ENCODE measurements at regions not wholly inside any gene's neighbourhood (a gene's known extent, or its start where the extent isn't known, plus 50 kb on each side); places are given as distances from the start of the nearest gene placed in this dataset.

DNA sequence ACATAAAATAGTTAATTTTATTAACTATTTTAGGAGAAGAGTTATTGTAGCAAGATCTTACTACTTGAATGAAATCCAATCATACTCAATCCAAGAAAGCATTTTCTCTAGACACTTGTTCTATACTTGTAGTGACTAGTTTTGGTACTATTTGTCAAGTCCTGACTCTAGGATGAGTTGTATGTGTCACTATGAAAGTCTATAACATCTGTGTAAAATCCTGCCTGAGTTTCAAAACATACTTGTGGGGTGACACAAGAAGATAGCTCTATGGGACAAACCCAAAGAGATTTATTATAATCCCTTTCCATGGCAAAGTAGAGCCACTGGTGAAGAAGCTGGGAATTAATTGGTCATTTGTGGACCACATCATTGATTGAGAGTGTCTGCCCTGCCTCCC lies 1042.2 kb upstream of the ADGRL4 start:
- DNase-seq (ENCODE audit: low read depth) = no peak
- Histone ChIP-seq H3K36me3 (ENCODE audit: control insufficient read depth, insufficient read depth, low read length, severe bottlenecking) (no peaks in the 10 kb centered on the region), H3K4me1 (ENCODE audit: control insufficient read depth, insufficient read depth, low read length) (no peaks in the 10 kb centered on the region), H3K9me3 (ENCODE audit: control insufficient read depth, low read length) (no peaks in the 10 kb centered on the region), H3K4me3 (ENCODE audit: low read length) (no peak overlapping the region), H3K27me3 (replicated peaks; ENCODE audit: control insufficient read depth, insufficient read depth, low read length) (no peaks in the 10 kb centered on the region), H3K9ac (ENCODE audit: low read length) (no peak overlapping the region)

DNA sequence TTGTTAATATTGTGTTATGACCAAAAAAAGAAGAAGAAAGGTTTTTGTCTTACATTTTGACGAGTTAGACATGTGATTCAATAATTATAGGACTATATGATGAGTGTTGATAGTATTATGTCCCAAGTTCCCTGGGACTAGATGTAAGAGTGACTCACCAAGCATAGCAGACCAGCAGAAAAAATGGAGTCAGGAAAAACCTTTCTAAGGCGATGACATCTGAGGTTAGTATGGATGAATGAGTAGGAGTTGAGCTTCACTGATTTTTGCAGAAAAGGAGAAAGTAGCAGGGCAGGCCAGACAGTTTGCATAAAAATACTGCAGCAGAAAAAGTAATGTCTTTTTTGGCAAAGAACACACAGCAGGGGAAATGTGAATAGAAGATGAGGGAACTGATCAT lies 1041.3 kb upstream of the ADGRL4 start:
- Histone ChIP-seq H3K27me3 (replicated peaks; ENCODE audit: control insufficient read depth, insufficient read depth, low read length) (no peaks in the 10 kb centered on the region), H3K9ac (ENCODE audit: low read length) (no peak overlapping the region), H3K4me3 (ENCODE audit: low read length) (no peak overlapping the region), H3K4me1 (ENCODE audit: control insufficient read depth, insufficient read depth, low read length) (no peaks in the 10 kb centered on the region), H3K9me3 (ENCODE audit: control insufficient read depth, low read length) (no peaks in the 10 kb centered on the region), H3K36me3 (ENCODE audit: control insufficient read depth, insufficient read depth, low read length, severe bottlenecking) (no peaks in the 10 kb centered on the region)
- no peak for DNase-seq (ENCODE audit: low read depth)

DNA sequence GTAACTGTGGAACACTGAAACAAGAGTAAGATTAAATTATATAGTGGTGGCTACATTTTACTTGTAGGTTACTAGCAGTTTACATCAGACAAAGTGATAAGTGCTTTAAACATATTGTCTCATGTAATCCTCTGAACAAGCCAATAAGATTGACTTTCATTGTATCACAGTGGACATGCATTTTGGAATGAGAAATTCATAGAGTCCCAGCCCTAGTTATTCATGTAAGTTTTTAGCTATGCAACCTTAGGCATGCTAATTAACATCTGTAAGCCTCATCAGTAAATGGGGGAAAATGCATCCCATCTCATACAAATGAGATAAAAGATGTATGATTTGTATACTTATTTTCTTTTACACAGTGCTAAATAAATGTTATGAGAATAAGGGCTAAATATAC lies 1038.1 kb upstream of the ADGRL4 start:
- no peaks in the 10 kb centered on the region for H3K4me1 ChIP-seq (ENCODE audit: control insufficient read depth, insufficient read depth, low read length)
- no peak for DNase-seq (ENCODE audit: low read depth)
- no peak overlapping the region for H3K9ac ChIP-seq (ENCODE audit: low read length)
- H3K36me3 ChIP-seq (ENCODE audit: control insufficient read depth, insufficient read depth, low read length, severe bottlenecking) = no peaks in the 10 kb centered on the region
- no peak overlapping the region for H3K4me3 ChIP-seq (ENCODE audit: low read length)
- H3K27me3 ChIP-seq (replicated peaks; ENCODE audit: control insufficient read depth, insufficient read depth, low read length) = no peaks in the 10 kb centered on the region
- no peaks in the 10 kb centered on the region for H3K9me3 ChIP-seq (ENCODE audit: control insufficient read depth, low read length)

DNA sequence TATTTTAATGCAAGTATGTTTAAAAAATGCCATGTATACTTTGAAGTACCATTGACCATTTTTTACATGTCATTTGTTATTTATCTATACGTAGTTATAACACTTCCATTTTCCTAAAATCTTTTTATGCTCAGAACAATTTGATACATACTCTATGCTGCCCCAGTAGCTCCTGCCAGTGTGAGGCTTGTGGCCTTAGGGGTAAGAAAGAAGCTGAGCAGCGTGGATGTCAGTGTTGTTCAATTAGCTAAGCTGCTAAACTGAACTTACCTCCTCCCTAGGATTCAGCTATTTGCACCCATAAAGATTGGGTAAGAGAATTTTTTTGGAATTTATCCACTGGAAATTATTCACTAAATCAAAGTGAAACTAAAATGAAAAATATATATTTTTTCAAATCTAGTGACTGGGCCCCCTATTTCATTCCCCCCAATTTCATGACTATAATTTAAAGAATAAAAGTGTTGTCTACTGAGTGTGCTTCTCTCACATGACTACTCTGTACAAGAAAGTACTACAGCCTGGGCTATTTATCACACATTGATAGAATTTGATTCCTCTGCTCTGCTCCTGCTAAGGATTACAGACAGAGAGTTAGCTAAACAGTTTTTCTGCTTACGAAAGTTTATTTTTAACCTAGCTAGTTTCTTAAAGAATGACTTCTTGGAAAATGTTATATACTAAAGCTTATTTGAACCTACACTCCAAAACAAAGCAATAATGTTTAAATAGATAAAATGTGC lies 1030.3 kb upstream of the ADGRL4 start:
- DNase-seq (ENCODE audit: low read depth) = peak; percentile 16
- no peak overlapping the region for H3K9ac ChIP-seq (ENCODE audit: low read length)
- no peaks in the 10 kb centered on the region for H3K36me3 ChIP-seq (ENCODE audit: control insufficient read depth, insufficient read depth, low read length, severe bottlenecking)
- no peaks in the 10 kb centered on the region for H3K27me3 ChIP-seq (replicated peaks; ENCODE audit: control insufficient read depth, insufficient read depth, low read length)
- H3K4me1 ChIP-seq (ENCODE audit: control insufficient read depth, insufficient read depth, low read length) = peaks cover 8% of the 10 kb centered on the region
- H3K4me3 ChIP-seq (ENCODE audit: low read length) = peak overlapping the region; percentile 37
- no peaks in the 10 kb centered on the region for H3K9me3 ChIP-seq (ENCODE audit: control insufficient read depth, low read length)

DNA sequence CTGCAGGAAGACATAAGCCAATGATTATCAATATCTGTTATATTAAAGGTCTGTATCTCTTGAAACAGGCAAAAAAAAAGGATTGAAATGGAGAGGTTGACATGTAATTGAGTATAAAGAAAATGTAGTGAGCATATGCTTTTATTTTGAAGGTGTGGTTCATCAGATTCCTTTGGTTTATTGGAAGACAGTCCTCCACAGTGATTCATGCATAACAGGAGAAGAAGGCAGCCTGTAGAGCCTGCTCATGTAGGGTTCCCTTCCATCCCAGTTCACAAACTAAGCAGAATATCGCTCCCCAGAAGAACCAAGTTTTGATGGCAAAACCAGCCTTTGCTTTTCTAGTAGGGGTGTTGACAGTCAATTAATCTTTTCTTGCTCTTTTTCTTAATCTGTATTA lies 1016.8 kb upstream of the ADGRL4 start:
- Histone ChIP-seq H3K9ac (ENCODE audit: low read length) (no peak overlapping the region), H3K4me3 (ENCODE audit: low read length) (no peak overlapping the region), H3K4me1 (ENCODE audit: control insufficient read depth, insufficient read depth, low read length) (no peaks in the 10 kb centered on the region), H3K9me3 (ENCODE audit: control insufficient read depth, low read length) (no peaks in the 10 kb centered on the region), H3K36me3 (ENCODE audit: control insufficient read depth, insufficient read depth, low read length, severe bottlenecking) (no peaks in the 10 kb centered on the region), H3K27me3 (replicated peaks; ENCODE audit: control insufficient read depth, insufficient read depth, low read length) (no peaks in the 10 kb centered on the region)
- DNase-seq (ENCODE audit: low read depth) = no peak

DNA sequence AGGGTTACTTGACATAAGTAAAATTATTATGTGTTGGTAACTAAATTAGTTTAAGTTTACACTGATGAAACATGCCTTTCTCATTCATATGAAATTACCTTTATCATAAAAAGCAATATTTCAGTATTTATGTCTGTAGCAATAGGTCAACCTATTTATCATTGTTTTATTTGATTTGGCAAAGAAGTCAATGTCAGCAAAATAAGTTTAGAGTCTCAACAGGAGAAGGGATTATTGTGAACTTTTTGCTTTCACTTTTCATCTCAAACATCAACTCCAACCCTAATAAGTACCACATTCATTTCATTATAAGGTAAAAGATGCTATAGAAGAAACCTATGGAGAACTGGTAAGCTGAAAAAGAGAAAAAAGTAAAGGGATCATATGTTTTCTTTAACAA lies 1015.4 kb upstream of the ADGRL4 start:
- no peak overlapping the region for H3K4me3 ChIP-seq (ENCODE audit: low read length)
- no peak overlapping the region for H3K9ac ChIP-seq (ENCODE audit: low read length)
- no peaks in the 10 kb centered on the region for H3K4me1 ChIP-seq (ENCODE audit: control insufficient read depth, insufficient read depth, low read length)
- H3K36me3 ChIP-seq (ENCODE audit: control insufficient read depth, insufficient read depth, low read length, severe bottlenecking) = no peaks in the 10 kb centered on the region
- no peak for DNase-seq (ENCODE audit: low read depth)
- no peaks in the 10 kb centered on the region for H3K9me3 ChIP-seq (ENCODE audit: control insufficient read depth, low read length)
- H3K27me3 ChIP-seq (replicated peaks; ENCODE audit: control insufficient read depth, insufficient read depth, low read length) = no peaks in the 10 kb centered on the region

DNA sequence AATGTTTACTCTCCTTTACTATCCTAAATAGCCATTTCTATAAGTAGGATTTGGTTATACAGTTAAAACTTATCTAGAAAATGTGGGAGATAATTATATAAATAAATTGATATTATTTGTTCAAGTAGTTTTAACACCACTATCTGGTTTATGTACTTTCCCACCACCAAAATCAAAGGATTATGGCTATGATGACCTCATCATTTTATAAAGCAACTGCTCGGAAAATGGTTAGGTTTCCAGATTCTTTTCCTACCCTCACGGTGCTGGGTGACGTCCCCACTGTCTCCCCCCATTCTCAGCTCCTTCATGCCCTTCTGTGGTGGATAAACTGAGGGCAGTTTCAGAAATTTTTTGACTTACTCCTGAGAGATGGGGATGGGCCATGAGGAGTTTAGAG lies 1011.8 kb upstream of the ADGRL4 start:
- Histone ChIP-seq H3K9ac (ENCODE audit: low read length) (no peak overlapping the region), H3K36me3 (ENCODE audit: control insufficient read depth, insufficient read depth, low read length, severe bottlenecking) (no peaks in the 10 kb centered on the region), H3K4me3 (ENCODE audit: low read length) (no peak overlapping the region), H3K9me3 (ENCODE audit: control insufficient read depth, low read length) (no peaks in the 10 kb centered on the region), H3K27me3 (replicated peaks; ENCODE audit: control insufficient read depth, insufficient read depth, low read length) (no peaks in the 10 kb centered on the region), H3K4me1 (ENCODE audit: control insufficient read depth, insufficient read depth, low read length) (no peaks in the 10 kb centered on the region)
- DNase-seq (ENCODE audit: low read depth) = no peak

DNA sequence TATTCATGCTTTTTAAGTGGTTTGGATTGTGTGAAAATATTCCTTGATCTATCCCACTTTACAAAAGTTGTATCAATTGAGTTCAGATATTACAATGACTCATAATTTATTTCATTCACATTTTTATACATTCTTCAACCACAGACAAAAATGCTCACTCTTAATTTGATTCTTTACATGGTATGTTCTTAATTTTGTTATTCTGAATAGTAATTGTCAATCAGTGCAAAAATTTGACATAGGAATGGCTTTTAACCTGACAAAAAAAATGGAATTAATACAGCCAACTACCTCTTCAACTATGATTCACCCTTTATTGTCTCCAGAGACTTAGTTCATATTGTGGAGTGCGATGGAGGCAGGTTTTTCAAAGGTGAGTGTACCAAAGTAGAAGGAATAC lies 1002.4 kb upstream of the ADGRL4 start:
- no peaks in the 10 kb centered on the region for H3K4me1 ChIP-seq (ENCODE audit: control insufficient read depth, insufficient read depth, low read length)
- H3K27me3 ChIP-seq (replicated peaks; ENCODE audit: control insufficient read depth, insufficient read depth, low read length) = no peaks in the 10 kb centered on the region
- no peaks in the 10 kb centered on the region for H3K36me3 ChIP-seq (ENCODE audit: control insufficient read depth, insufficient read depth, low read length, severe bottlenecking)
- H3K4me3 ChIP-seq (ENCODE audit: low read length) = no peak overlapping the region
- H3K9ac ChIP-seq (ENCODE audit: low read length) = no peak overlapping the region
- no peak for DNase-seq (ENCODE audit: low read depth)
- H3K9me3 ChIP-seq (ENCODE audit: control insufficient read depth, low read length) = no peaks in the 10 kb centered on the region

DNA sequence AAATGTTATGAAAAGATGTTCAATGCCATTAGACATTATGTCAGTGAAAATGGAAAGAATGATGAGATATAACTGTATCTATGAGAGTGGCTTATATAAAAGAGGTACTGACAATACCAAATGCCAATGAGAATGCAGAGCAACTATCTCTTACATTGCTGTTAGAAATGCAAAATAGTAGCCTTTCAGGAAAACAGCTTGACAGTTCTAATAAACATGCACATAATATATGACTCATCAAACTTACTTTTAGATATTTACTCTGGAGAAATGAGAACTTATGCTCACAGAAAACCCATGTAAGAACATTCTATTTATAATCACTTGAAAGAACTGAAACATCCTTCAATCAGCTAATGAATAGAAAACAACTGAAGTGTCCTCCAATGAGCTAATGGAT lies 996.7 kb upstream of the ADGRL4 start:
- Histone ChIP-seq H3K4me3 (ENCODE audit: low read length) (no peak overlapping the region), H3K27me3 (replicated peaks; ENCODE audit: control insufficient read depth, insufficient read depth, low read length) (no peaks in the 10 kb centered on the region), H3K9ac (ENCODE audit: low read length) (no peak overlapping the region), H3K9me3 (ENCODE audit: control insufficient read depth, low read length) (no peaks in the 10 kb centered on the region), H3K4me1 (ENCODE audit: control insufficient read depth, insufficient read depth, low read length) (peaks cover 4% of the 10 kb centered on the region), H3K36me3 (ENCODE audit: control insufficient read depth, insufficient read depth, low read length, severe bottlenecking) (no peaks in the 10 kb centered on the region)
- no peak for DNase-seq (ENCODE audit: low read depth)

DNA sequence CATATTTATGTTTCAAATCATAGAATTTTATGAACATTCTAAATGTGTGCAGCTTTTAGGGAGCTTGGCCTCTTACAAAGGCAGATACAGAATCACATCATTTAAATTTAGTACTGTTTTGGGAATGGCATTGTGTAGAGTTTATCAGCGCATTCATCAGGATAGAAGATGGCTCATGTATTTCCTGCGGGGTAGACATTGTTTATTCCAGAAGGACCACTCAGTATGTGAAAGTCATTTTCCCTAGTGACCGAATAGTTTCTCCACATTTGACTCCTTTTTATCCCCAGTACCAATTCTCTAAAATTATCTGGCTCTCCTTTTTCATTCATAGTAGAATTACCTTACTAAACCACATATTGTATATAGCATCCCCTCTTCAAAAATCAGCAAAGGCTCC lies 981.9 kb upstream of the ADGRL4 start:
- Histone ChIP-seq H3K9ac (ENCODE audit: low read length) (no peak overlapping the region), H3K4me1 (ENCODE audit: control insufficient read depth, insufficient read depth, low read length) (no peaks in the 10 kb centered on the region), H3K36me3 (ENCODE audit: control insufficient read depth, insufficient read depth, low read length, severe bottlenecking) (no peaks in the 10 kb centered on the region), H3K4me3 (ENCODE audit: low read length) (no peak overlapping the region), H3K27me3 (replicated peaks; ENCODE audit: control insufficient read depth, insufficient read depth, low read length) (no peaks in the 10 kb centered on the region), H3K9me3 (ENCODE audit: control insufficient read depth, low read length) (no peaks in the 10 kb centered on the region)
- DNase-seq (ENCODE audit: low read depth) = no peak

DNA sequence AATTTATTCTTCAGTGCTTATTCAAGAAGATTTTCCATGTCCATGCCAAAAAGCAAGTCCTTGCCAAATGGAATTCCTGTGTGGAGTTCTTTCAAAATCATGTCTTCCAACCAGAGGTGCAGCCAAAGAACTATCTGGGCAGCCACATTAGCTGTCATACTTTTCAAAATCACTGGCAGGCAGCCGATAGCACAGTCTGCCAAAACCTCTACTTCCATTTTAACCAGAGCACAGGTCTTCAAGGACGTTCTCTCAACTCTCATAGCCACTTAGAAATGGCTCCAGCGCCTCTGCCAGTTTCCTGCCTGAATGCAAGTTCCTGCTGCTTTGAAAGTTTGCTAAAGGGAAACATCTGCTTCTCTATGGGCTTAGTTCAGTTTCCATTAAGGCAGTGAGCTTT lies 975.7 kb upstream of the ADGRL4 start:
- H3K9ac ChIP-seq (ENCODE audit: low read length) = peak overlapping the region; percentile 51
- H3K27me3 ChIP-seq (replicated peaks; ENCODE audit: control insufficient read depth, insufficient read depth, low read length) = no peaks in the 10 kb centered on the region
- H3K36me3 ChIP-seq (ENCODE audit: control insufficient read depth, insufficient read depth, low read length, severe bottlenecking) = no peaks in the 10 kb centered on the region
- peak; percentile 65 for DNase-seq (ENCODE audit: low read depth)
- peak overlapping the region; percentile 46 for H3K4me3 ChIP-seq (ENCODE audit: low read length)
- H3K9me3 ChIP-seq (ENCODE audit: control insufficient read depth, low read length) = no peaks in the 10 kb centered on the region
- H3K4me1 ChIP-seq (ENCODE audit: control insufficient read depth, insufficient read depth, low read length) = peaks cover 16% of the 10 kb centered on the region

DNA sequence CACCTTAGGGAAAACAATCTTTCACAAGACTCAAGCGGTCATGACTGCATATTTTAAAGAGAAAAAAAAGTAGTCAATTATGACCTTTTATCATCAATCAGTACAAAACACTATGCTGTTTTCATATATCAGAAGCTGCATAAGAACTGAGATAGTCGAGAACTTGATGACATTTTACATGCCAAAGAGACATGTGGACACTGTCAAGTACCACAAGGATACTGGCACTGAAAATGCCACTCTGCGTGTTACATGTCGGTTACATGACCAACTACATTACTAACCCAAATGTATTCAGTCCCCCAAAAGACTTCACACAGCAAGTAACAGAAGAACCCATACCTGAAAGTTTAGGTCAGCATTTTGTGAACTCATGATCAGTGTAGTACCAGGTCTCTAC lies 975.0 kb upstream of the ADGRL4 start:
- Histone ChIP-seq H3K9me3 (ENCODE audit: control insufficient read depth, low read length) (no peaks in the 10 kb centered on the region), H3K27me3 (replicated peaks; ENCODE audit: control insufficient read depth, insufficient read depth, low read length) (no peaks in the 10 kb centered on the region), H3K4me1 (ENCODE audit: control insufficient read depth, insufficient read depth, low read length) (peaks cover 16% of the 10 kb centered on the region), H3K4me3 (ENCODE audit: low read length) (peak overlapping the region; percentile 31), H3K9ac (ENCODE audit: low read length) (no peak overlapping the region), H3K36me3 (ENCODE audit: control insufficient read depth, insufficient read depth, low read length, severe bottlenecking) (no peaks in the 10 kb centered on the region)
- no peak for DNase-seq (ENCODE audit: low read depth)

Measured in adipocyte (in vitro differentiated cells).